Natural killer cell (primary cell): ENCODE measurements at regions not wholly inside any gene's neighbourhood (a gene's known extent, or its start where the extent isn't known, plus 50 kb on each side); places are given as distances from the start of the nearest gene placed in this dataset.
A peak's percentile ranks its signal among the peaks of the same experiment; 100 is the strongest.
"Not testable (repeated sequence)": the region's sequence is repeated elsewhere in the genome, so short reads cannot be mapped to it uniquely, and the experiment has no call there.

Source experiments
- ATAC-seq, 3 donors: fragments of 150-1000 bp in 2 of 3; fragments of 200-7000 bp in 1 of 3; cut with Tn5 transposase; 1 replicate in 1 of 3; 2 replicates in 2 of 3; pipeline ENCODE4 v1.10.0; 2021; ENCODE audit warnings: mild to moderate bottlenecking in 2 of 3, moderate library complexity in 2 of 3
- DNase-seq, 2 donors: peaks; one replicate each; pipeline versions ENCODE4 v3.0.0 to v3.0.0-alpha.2; 2013 to 2021; ENCODE audit warnings: mixed read lengths in 1 of 2
- H3K27ac ChIP-seq: one replicate; pipeline ENCODE4 v1.5.1; 2013; ENCODE audit warnings: mild to moderate bottlenecking, low read length
- H3K27me3 ChIP-seq: one replicate; pipeline ENCODE4 v1.6.1; 2013; ENCODE audit warnings: low read length; ENCODE audit not compliant: control insufficient read depth, insufficient read depth
- H3K36me3 ChIP-seq: one replicate; pipeline ENCODE4 v1.6.1; 2013; ENCODE audit warnings: low read length; ENCODE audit not compliant: control insufficient read depth, insufficient read depth
- H3K4me1 ChIP-seq: one replicate; pipeline ENCODE4 v1.6.1; 2013; ENCODE audit warnings: low read length; ENCODE audit not compliant: control insufficient read depth, insufficient read depth
- H3K4me3 ChIP-seq: one replicate; pipeline ENCODE4 v1.5.1; 2013; ENCODE audit warnings: low read length
- H3K9me3 ChIP-seq: one replicate; pipeline ENCODE4 v1.6.1; 2013; ENCODE audit warnings: low read length; ENCODE audit not compliant: control insufficient read depth, insufficient read depth
- H3K27ac Mint-ChIP-seq, 2 donors: one replicate each; pipeline ENCODE4 v1.8.0; 2022; ENCODE audit warnings: mild to moderate bottlenecking in 2 of 2, mixed read lengths in 2 of 2, moderate library complexity in 1 of 2
- H3K27me3 Mint-ChIP-seq, 2 donors: one replicate each; pipeline ENCODE4 v1.8.0; 2022; ENCODE audit warnings: low read depth in 2 of 2, mixed read lengths in 2 of 2
- H3K36me3 Mint-ChIP-seq: one replicate; pipeline ENCODE4 v1.8.0; 2022; ENCODE audit warnings: mixed read lengths
- H3K4me1 Mint-ChIP-seq, 2 donors: one replicate each; pipeline ENCODE4 v1.8.0; 2022; ENCODE audit warnings: mixed read lengths in 2 of 2
- H3K4me3 Mint-ChIP-seq: one replicate; pipeline ENCODE4 v1.8.0; 2022; ENCODE audit warnings: mild to moderate bottlenecking, moderate library complexity, mixed read lengths
- H3K9me3 Mint-ChIP-seq, 2 donors: one replicate each; pipeline ENCODE4 v1.8.0; 2022; ENCODE audit warnings: mixed read lengths in 2 of 2
- WGBS: methylation state at CpG from one replicate; pipeline ENCODE4 v1.1.7; 2013; ENCODE audit warnings: missing lambda C conversion rate; ENCODE audit not compliant: insufficient coverage; 5-methylcytosine and 5-hydroxymethylcytosine counted together
- intact Hi-C: fragments of 100-400 bp; cut with micrococcal nuclease; formaldehyde crosslinking; loops from one replicate; pipeline ENCODE4 v1.14.2; 2022

DNA sequence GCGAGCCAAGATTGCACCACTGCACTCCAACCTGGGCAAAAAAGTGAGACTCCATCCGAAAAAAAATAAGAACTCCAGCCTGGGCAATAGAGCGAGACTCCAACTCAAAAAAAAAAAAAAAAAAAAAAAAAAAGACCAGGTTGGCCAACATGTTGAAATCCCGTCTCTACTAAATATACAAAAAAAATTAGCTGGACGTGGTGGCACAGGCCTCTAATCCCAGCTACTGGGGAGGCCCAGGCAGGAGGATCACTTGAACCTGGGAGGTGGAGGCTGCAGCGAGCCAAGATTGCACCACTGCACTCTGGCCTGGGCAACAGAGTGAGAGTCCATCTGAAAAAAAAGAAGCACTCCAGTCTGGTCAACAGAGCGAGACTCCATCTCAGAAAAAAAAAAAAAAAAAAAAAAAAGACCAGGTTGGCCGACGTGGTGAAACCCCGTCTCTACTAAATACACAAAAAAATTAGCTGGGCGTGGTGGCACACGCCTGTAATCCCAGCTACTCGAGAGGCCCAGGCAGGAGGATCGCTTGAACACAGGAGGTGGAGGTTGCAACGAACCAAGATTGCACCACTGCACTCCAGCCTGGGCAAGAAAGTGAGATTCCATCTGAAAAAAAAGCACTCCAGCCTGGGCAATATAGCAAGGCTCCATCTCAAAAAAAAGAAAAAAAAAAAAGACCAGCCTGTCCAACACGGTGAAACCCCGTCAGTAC lies 1603.7 kb downstream of the RPIA start:
- H3K36me3 Mint-ChIP-seq, H3K27ac ChIP-seq, H3K4me1 ChIP-seq, H3K4me3 ChIP-seq, H3K9me3 Mint-ChIP-seq, H3K9me3 ChIP-seq, H3K27ac Mint-ChIP-seq, H3K27me3 Mint-ChIP-seq, DNase-seq, H3K4me3 Mint-ChIP-seq, intact Hi-C loops, H3K4me1 Mint-ChIP-seq, ATAC-seq, H3K36me3 ChIP-seq, H3K27me3 ChIP-seq: not testable (repeated sequence)
- WGBS: 90% methylated on average over 5 of the region's 17 CpGs

DNA sequence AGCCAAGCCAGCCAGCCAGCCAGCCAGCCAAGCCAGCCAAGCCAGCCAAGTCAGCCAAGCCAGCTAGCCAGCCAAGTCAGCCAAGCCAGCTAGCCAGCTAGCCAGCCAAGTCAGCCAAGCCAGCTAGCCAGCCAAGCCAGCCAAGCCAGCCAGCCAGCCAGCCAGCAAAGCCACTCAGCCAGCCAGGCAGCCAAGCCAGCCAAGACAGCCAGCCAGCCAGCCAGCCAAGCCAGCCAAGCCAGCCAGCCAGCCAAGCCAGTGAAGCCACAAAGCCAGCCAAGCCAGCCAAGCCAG lies 1605.0 kb downstream of the RPIA start:
- H3K27me3 ChIP-seq, H3K4me3 Mint-ChIP-seq, H3K36me3 Mint-ChIP-seq, H3K27me3 Mint-ChIP-seq, H3K4me3 ChIP-seq, H3K27ac ChIP-seq, DNase-seq, H3K4me1 Mint-ChIP-seq, H3K9me3 Mint-ChIP-seq, intact Hi-C loops, H3K36me3 ChIP-seq, ATAC-seq, H3K27ac Mint-ChIP-seq, H3K9me3 ChIP-seq, H3K4me1 ChIP-seq: not testable (repeated sequence)

DNA sequence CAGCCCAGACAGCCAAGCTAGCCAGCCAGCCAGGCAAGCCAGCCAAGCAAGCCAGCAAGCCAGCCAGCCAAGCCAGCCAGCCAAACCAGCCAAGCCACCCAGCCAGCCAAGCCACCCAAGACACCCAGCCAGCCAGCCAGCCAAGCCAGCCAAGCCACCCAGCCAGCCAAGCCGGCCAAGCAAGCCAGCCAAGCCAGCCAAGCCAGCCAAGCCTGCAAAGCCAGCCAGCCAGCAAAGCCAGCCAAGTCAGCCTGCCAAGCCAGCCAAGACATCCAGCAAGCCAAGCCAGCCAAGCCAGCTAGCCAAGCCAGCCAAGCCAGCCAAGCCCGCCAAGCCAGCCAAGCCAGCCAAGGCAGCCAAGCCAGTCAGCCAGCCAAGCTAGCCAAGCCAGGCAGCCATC lies 1606.2 kb downstream of the RPIA start:
- WGBS: 86% methylated on average over 2 of the region's 2 CpGs
- H3K4me3 Mint-ChIP-seq, H3K27ac ChIP-seq, H3K27me3 Mint-ChIP-seq, H3K36me3 Mint-ChIP-seq, H3K27ac Mint-ChIP-seq, H3K4me3 ChIP-seq, H3K27me3 ChIP-seq, intact Hi-C loops, H3K9me3 ChIP-seq, H3K9me3 Mint-ChIP-seq, ATAC-seq, H3K36me3 ChIP-seq, DNase-seq, H3K4me1 Mint-ChIP-seq, H3K4me1 ChIP-seq: not testable (repeated sequence)

DNA sequence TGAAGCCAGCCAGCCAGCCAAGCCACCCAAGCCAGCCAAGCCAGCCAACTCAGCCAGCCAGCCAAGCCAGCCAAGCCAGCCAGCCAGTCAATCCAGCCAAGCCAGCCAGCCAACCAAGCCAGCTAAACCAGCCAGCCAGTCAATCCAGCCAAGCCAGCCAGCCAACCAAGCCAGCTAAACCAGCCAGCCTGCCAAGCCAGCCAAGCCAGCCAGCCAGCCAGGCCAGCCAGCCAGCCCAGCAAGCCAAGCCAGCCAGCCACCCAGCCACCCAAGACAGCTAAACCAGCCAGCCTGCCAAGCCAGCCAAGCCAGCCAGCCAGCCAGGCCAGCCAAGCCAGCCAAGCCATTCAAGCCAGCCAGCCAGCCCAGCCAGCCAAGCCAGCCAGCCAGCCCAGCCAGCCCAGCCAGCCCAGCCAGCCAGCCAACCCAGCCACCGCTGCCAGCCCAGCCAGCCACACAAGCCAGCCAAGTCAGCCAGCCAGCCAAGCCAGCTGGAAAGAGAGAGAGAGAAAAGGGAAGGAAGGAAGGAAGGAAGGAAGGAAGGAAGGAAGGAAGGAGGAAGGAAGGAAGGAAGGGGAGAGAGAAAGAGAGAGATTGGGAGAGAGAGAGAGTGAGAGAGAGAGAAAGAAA lies 1606.8 kb downstream of the RPIA start:
- H3K4me3 Mint-ChIP-seq, H3K27me3 ChIP-seq, H3K9me3 ChIP-seq, H3K36me3 Mint-ChIP-seq, H3K27ac Mint-ChIP-seq, DNase-seq, H3K4me1 Mint-ChIP-seq, intact Hi-C loops, H3K27ac ChIP-seq, H3K4me1 ChIP-seq, H3K4me3 ChIP-seq, H3K36me3 ChIP-seq, H3K27me3 Mint-ChIP-seq, H3K9me3 Mint-ChIP-seq, ATAC-seq: not testable (repeated sequence)
- 88% methylated on average over 1 of the region's 1 CpG for WGBS

DNA sequence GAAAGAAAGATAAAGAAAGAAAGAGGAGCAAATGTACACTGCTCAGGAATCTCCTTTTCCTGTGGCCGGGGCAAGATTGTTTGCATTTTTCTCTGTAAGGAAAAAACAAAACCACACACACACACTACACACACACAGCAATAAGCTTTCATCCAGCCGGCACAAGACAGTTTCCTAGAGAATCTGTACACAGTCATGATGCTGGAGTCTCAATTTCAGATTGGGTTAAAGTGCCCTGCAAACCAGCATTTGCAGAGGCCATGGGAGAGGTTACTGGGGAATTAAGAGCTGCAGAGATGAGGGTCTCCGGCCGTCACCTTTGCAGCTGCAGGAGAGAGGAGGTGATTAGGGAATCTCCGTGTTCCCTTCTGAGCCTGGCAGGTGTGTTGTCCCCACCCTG lies 1607.5 kb downstream of the RPIA start:
- H3K27me3 ChIP-seq, H3K36me3 ChIP-seq, H3K4me3 ChIP-seq, H3K36me3 Mint-ChIP-seq, intact Hi-C loops, H3K4me3 Mint-ChIP-seq, H3K27ac ChIP-seq, DNase-seq, H3K4me1 ChIP-seq, H3K27me3 Mint-ChIP-seq, H3K4me1 Mint-ChIP-seq, H3K27ac Mint-ChIP-seq, H3K9me3 Mint-ChIP-seq, H3K9me3 ChIP-seq: not testable (repeated sequence)
- 33% methylated on average over 2 of the region's 5 CpGs for WGBS
- peak in 1 of 3 donors; percentile 32 for ATAC-seq

DNA sequence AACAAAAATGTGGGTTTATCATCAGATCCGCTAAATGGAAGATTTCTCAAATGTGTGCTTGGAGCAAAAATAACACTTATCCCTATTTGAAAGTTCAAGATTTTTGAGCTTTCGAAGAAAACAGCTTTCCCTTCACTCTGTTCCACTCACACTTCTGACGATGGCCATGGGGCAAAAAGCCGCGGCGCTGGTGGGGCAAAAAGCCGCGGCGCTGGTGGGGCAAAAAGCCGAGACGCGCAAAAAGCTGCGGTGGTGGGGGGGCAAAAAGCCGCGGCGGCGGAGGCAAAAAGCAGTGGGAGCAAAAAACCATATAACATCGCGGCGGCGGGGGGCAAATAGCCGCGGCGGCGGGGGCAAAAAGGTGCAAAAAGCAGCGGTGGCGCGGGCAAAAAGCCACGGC lies 1631.5 kb downstream of the RPIA start:
- H3K9me3 ChIP-seq, intact Hi-C loops, H3K4me1 Mint-ChIP-seq, H3K9me3 Mint-ChIP-seq, H3K27me3 Mint-ChIP-seq, H3K36me3 ChIP-seq, H3K27ac ChIP-seq, H3K27me3 ChIP-seq, H3K36me3 Mint-ChIP-seq, DNase-seq, ATAC-seq, H3K4me3 Mint-ChIP-seq, H3K27ac Mint-ChIP-seq, H3K4me1 ChIP-seq, H3K4me3 ChIP-seq: not testable (repeated sequence)
- 7% methylated on average over 21 of the region's 29 CpGs for WGBS

DNA sequence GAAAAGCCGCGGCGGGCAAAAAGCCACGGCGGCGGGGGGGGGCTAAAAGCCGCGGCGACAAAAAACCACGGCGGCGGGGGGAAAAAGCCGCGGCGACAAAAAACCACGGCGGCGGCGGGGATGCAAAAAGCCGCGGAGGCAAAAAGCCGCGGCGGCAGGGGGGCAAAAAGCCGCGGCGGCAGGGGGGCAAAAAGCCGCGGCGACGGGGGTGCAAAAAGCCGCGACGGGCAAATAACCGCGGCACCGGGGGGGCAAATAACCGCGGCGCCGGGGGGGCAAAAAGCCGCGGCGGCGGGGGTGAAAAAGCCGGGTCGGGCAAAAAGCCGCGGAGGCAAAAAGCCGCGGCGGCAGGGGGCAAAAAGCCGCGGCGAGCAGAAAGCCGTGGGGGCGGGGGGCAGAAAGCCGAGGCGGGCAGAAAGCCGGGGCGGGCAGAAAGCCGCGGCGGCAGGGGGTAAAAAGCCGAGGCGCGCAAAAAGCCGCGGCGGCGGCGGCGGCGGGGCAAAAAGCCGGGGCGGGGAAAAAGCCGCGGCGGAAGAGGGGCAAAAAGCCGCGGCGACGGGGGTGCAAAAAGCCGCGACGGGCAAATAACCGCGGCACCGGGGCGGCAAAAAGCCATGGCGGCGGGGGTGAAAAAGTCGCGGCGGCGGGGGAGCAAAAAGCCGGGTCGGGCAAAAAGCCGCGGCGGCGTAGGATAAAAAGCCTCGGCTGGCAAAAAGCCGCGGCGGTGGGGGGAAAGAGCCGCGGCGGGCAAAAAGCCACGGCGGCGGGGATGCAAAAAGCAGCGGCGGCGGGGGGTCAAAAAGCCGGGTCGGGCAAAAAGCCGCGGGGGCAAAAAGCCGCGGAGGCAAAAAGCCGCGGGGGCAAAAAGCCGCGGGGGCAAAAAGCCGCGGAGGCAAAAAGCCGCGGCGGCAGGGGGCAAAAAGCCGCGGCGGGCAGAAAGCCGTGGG lies 1632.4 kb downstream of the RPIA start:
- WGBS: 3% methylated on average over 99 of the region's 134 CpGs
- H3K9me3 Mint-ChIP-seq, H3K27me3 ChIP-seq, H3K4me3 ChIP-seq, H3K36me3 ChIP-seq, H3K4me1 ChIP-seq, ATAC-seq, H3K4me3 Mint-ChIP-seq, H3K27me3 Mint-ChIP-seq, H3K9me3 ChIP-seq, H3K27ac ChIP-seq, intact Hi-C loops, DNase-seq, H3K36me3 Mint-ChIP-seq, H3K4me1 Mint-ChIP-seq: not testable (repeated sequence)
- peak overlapping the region in 1 of 2 donors; percentile 67 for H3K27ac Mint-ChIP-seq
